ENCODE measurements at regions not wholly inside any gene's neighbourhood (a gene's known extent, or its start where the extent isn't known, plus 50 kb on each side); places are given as distances from the start of the nearest gene placed in this dataset.

DNA sequence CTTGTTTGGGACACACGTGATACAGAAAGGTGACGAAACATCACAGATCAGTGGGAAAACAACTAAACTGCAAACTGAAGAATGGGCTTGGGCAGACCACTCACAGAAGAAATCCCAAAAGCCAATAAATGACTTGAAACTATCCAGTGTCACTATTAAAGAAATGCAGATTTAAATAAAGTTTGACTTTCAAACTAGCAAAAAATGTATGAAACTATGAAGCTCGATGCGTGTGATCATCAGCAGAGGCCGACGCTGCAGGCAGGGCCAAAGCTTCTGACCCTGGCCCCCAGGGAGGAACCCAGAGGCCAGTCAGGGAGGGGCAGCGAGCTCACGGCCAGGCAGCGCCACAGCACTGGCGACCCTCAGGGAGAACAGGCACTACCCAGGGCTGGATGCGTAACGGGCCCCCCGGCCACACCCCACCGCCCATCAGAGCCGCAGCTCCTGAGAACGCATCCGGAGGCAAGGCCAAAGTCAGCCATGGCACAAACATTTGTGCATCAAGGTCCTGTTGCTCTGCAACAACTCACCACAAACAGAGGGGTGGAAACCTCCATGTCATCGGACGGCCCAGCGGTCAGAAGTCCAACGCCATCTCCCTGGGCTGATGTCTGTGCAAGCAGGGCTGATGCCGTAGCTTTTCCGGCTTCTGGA is 94.1 kb downstream of the YTHDF1 start:
- Histone ChIP-seq H3K27me3 (peaks cover 4 to 50% (median 32%) of the 10 kb centered on the region in 7 donors), H3K4me1 (no peaks in the 10 kb centered on the region), H3K36me3 (no peaks in the 10 kb centered on the region), H3K4me3 (no peak overlapping the region), H3K9me3 (peaks cover 0 to 17% (median 0%) of the 10 kb centered on the region in 11 donors), H3K27ac (no peak overlapping the region)
- TF ChIP-seq, protein P1, sequence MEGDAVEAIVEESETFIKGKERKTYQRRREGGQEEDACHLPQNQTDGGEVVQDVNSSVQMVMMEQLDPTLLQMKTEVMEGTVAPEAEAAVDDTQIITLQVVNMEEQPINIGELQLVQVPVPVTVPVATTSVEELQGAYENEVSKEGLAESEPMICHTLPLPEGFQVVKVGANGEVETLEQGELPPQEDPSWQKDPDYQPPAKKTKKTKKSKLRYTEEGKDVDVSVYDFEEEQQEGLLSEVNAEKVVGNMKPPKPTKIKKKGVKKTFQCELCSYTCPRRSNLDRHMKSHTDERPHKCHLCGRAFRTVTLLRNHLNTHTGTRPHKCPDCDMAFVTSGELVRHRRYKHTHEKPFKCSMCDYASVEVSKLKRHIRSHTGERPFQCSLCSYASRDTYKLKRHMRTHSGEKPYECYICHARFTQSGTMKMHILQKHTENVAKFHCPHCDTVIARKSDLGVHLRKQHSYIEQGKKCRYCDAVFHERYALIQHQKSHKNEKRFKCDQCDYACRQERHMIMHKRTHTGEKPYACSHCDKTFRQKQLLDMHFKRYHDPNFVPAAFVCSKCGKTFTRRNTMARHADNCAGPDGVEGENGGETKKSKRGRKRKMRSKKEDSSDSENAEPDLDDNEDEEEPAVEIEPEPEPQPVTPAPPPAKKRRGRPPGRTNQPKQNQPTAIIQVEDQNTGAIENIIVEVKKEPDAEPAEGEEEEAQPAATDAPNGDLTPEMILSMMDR (IDR thresholded peaks at IDR 0.05), result no peak
- ATAC-seq, result no peak
- intact Hi-C loops (cut with DNase I), result no loop called here
- DNase-seq, result peak in 1 of 2 donors; percentile 2
- WGBS, 2 donors, result 81 to 83% methylated on average over 23 of the region's 23 CpGs

DNA sequence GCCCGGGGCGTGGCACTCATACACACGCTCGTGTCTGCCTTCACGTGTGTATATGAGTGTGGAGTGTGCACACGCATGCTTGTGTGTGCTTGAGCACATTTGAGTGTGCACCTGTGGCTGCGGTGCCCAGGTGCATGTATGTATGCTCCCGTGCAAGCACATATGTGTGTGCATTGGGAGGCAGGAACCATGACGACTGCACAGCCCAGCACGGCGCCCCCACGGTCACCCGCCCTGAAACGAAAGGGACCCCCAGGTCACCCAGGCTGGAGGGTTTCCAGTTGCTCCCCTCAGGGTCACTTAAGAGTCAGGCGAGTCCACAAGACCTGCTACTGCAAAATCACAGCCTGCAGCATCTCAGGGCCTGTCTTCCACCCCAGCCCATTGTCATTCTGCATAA is 94.7 kb downstream of the YTHDF1 start:
- Histone ChIP-seq H3K4me3 (no peak overlapping the region), H3K27me3 (peaks cover 4 to 52% (median 32%) of the 10 kb centered on the region in 7 donors)
- no peak for DNase-seq

DNA sequence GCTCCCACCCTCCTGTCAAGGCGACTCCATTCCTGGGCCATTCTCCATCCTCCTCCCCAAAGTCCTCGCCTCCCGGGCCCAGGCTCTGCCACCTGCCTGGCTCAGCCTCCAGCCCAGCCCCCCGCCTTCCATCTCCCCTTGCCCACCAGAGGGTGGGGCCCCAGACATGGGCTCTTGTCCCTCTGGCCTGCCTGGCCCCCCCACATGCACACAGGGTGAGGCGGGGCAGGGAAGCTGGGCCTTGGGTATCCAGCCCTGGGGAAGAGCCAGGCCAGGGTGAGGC is 95.2 kb downstream of the YTHDF1 start:
- 59 to 69% methylated on average over 5 of the region's 5 CpGs for WGBS, 2 donors
- TF ChIP-seq, protein P1 (IDR thresholded peaks at IDR 0.05), result no peak
- Histone ChIP-seq H3K27ac (no peak overlapping the region), H3K4me1 (no peaks in the 10 kb centered on the region), H3K27me3 (peaks cover 4 to 52% (median 32%) of the 10 kb centered on the region in 7 donors), H3K9me3 (peaks cover 0 to 17% (median 0%) of the 10 kb centered on the region in 11 donors), H3K36me3 (no peaks in the 10 kb centered on the region), H3K4me3 (no peak overlapping the region)
- intact Hi-C loops (cut with DNase I), result no loop called here
- peak in 1 of 2 donors; percentile 5 for DNase-seq
- no peak for ATAC-seq

More for the DNA sequence above, 94.7 kb downstream of the YTHDF1 start:
- TF ChIP-seq, protein P1 (IDR thresholded peaks at IDR 0.05), result no peak
- 83 to 86% methylated on average over 15 of the region's 15 CpGs for WGBS, 2 donors
- H3K27ac ChIP-seq, result no peak overlapping the region
- no peaks in the 10 kb centered on the region for H3K4me1 ChIP-seq
- intact Hi-C loops (cut with DNase I), result no loop called here
- peaks cover 0 to 17% (median 0%) of the 10 kb centered on the region in 11 donors for H3K9me3 ChIP-seq
- no peaks in the 10 kb centered on the region for H3K36me3 ChIP-seq
- ATAC-seq, result no peak

DNA sequence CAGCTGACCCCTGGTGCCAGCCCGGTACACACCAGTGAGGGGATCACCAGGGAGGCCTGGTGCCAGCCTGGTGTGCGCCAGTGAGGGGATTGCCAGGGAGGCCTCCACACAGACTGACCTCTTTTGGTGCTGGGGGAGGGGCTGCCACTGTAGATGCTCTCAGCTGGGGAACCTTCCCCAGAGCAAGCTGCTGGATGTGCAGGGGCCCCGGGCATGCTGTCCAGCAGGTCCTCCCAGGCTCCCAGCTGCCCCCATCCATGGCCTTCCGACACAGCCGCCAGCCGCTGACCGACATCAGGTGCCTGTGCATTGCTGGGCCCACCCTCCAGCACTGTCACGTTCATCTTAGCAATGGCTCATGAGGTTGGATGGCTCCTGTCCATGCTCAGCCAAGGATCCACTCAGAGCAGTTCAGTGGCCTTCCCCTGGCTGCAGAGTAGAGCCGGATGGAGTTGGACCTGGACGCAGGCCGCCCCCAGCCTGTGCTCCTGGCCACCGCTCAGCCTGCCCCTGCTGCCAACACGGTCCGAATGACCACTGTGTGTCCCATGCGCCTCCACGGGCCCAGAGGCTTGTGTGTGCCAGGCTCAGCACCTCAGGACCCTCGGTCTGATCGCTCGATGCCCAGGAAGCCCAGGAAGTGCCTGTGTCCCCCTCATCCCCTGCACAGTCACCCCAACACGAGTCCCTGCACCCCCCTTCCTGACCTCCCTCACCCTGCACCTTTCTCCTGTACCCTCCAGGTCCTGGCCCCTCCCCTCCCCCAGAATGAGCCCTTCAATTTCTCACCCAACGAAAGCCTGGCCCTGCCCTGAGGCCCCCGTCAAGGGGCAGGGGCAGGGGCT is 95.7 kb downstream of the YTHDF1 start:
- peaks cover 3 to 52% (median 32%) of the 10 kb centered on the region in 7 donors for H3K27me3 ChIP-seq
- 72% methylated on average over 22 of the region's 22 CpGs for WGBS, 2 donors

More for the DNA sequence above, 95.7 kb downstream of the YTHDF1 start:
- no peak overlapping the region for H3K27ac ChIP-seq
- TF ChIP-seq, protein P1 (IDR thresholded peaks at IDR 0.05), result no peak
- DNase-seq (peak in 1 of 2 donors; percentile 5), ATAC-seq (peak in 1 of 8 donors; percentile 34)
- H3K36me3 ChIP-seq, result no peaks in the 10 kb centered on the region
- H3K9me3 ChIP-seq, result peaks cover 0 to 17% (median 0%) of the 10 kb centered on the region in 11 donors
- intact Hi-C loops (cut with DNase I), result no loop called here
- no peak overlapping the region for H3K4me3 ChIP-seq
- H3K4me1 ChIP-seq, result no peaks in the 10 kb centered on the region

All from heart right ventricle (tissue), 16 donors.